ENCODE measurements at regions not wholly inside any gene's neighbourhood (a gene's known extent, or its start where the extent isn't known, plus 50 kb on each side); places are given as distances from the start of the nearest gene placed in this dataset.
A peak's percentile ranks its signal among the peaks of the same experiment; 100 is the strongest.

GRCh38 chr6:154580397-154581135 is 70.1 kb upstream of the CNKSR3 start:
- Histone ChIP-seq H3K4me1 (no peaks in the 10 kb centered on the region), H3K9me3 (no peaks in the 10 kb centered on the region), H3K36me3 (no peaks in the 10 kb centered on the region), H3K4me3 (no peak overlapping the region), H3K27ac (no peak overlapping the region), H3K9ac (ENCODE audit: low read depth in 2 of 2, low read length in 2 of 2) (no peak overlapping the region), H3K27me3 (no peaks in the 10 kb centered on the region)
- intact Hi-C loops (cut with DNase I) = no loop called here
- no peak for TF ChIP-seq CTCF (IDR thresholded peaks at IDR 0.05)
- DNase-seq = no peak

- TF ChIP-seq CTCF (IDR thresholded peaks at IDR 0.05) = no peak
- DNase-seq = no peak
- Histone ChIP-seq H3K4me3 (no peak overlapping the region), H3K27ac (no peak overlapping the region), H3K27me3 (no peaks in the 10 kb centered on the region), H3K4me1 (no peaks in the 10 kb centered on the region), H3K9ac (ENCODE audit: low read depth in 2 of 2, low read length in 2 of 2) (no peak overlapping the region), H3K9me3 (no peaks in the 10 kb centered on the region), H3K36me3 (no peaks in the 10 kb centered on the region)
- intact Hi-C loops (cut with DNase I) = no loop called here
Observed at GRCh38 chr6:154582696-154583095, 72.2 kb upstream of the CNKSR3 start.

GRCh38 chr6:154583546-154584188 is 73.2 kb upstream of the CNKSR3 start:
- no peak overlapping the region for H3K27ac ChIP-seq
- DNase-seq = peak; percentile 28

GRCh38 chr6:154590756-154591155 is 80.3 kb upstream of the CNKSR3 start:
- Histone ChIP-seq H3K36me3 (no peaks in the 10 kb centered on the region), H3K9me3 (no peaks in the 10 kb centered on the region), H3K9ac (ENCODE audit: low read depth in 2 of 2, low read length in 2 of 2) (no peak overlapping the region), H3K27ac (no peak overlapping the region), H3K4me3 (no peak overlapping the region), H3K4me1 (no peaks in the 10 kb centered on the region), H3K27me3 (no peaks in the 10 kb centered on the region)
- no peak for TF ChIP-seq CTCF (IDR thresholded peaks at IDR 0.05)
- peak; percentile 59 for DNase-seq
- intact Hi-C loops (cut with DNase I) = no loop called here

More at GRCh38 chr6:154583546-154584188, 73.2 kb upstream of the CNKSR3 start:
- TF ChIP-seq CTCF (IDR thresholded peaks at IDR 0.05) = no peak
- no peak overlapping the region for H3K9ac ChIP-seq (ENCODE audit: low read depth in 2 of 2, low read length in 2 of 2)
- no peaks in the 10 kb centered on the region for H3K9me3 ChIP-seq
- H3K27me3 ChIP-seq = no peaks in the 10 kb centered on the region
- intact Hi-C loops (cut with DNase I) = no loop called here
- H3K4me3 ChIP-seq = no peak overlapping the region
- H3K36me3 ChIP-seq = no peaks in the 10 kb centered on the region
- H3K4me1 ChIP-seq = no peaks in the 10 kb centered on the region

GRCh38 chr6:154591234-154591633 is 80.7 kb upstream of the CNKSR3 start:
- no peaks in the 10 kb centered on the region for H3K36me3 ChIP-seq
- no peak overlapping the region for H3K9ac ChIP-seq (ENCODE audit: low read depth in 2 of 2, low read length in 2 of 2)
- no peaks in the 10 kb centered on the region for H3K4me1 ChIP-seq
- no peak overlapping the region for H3K27ac ChIP-seq
- H3K27me3 ChIP-seq = no peaks in the 10 kb centered on the region
- no peak for DNase-seq
- intact Hi-C loops (cut with DNase I) = no loop called here
- no peak for TF ChIP-seq CTCF (IDR thresholded peaks at IDR 0.05)
- no peak overlapping the region for H3K4me3 ChIP-seq
- no peaks in the 10 kb centered on the region for H3K9me3 ChIP-seq

All from colonic mucosa (tissue), 4 donors.